Right lobe of liver (tissue), 4 donors: ENCODE measurements at regions not wholly inside any gene's neighbourhood (a gene's known extent, or its start where the extent isn't known, plus 50 kb on each side); places are given as distances from the start of the nearest gene placed in this dataset.
"Not testable (repeated sequence)": the region's sequence is repeated elsewhere in the genome, so short reads cannot be mapped to it uniquely, and the experiment has no call there.

Experiments used
- POLR2A ChIP-seq: fragments of 450-650 bp; IDR thresholded peaks from one replicate; pipeline ENCODE4 v1.6.1; 2017; ENCODE audit warnings: antibody characterized with exemption, mild to moderate bottlenecking
- TF ChIP-seq, protein P1 (sequence below), 4 donors: fragments of 200-600 bp in 3 of 4; fragments of 450-650 bp in 1 of 4; IDR thresholded peaks; one replicate each; pipeline versions ENCODE4 v1.5.1 to v1.8.0; 2016 to 2022; ENCODE audit warnings: antibody characterized with exemption in 4 of 4, mild to moderate bottlenecking in 2 of 4
- donor health status: DM: no; HTN: no; CAD: no.
- donor health status: DM: no; HTN: no; CAD: no.
- donor health status: DM: no; HTN: yes; CAD: no.

- TF ChIP-seq POLR2A, result not testable (repeated sequence)
- TF ChIP-seq, protein P1, sequence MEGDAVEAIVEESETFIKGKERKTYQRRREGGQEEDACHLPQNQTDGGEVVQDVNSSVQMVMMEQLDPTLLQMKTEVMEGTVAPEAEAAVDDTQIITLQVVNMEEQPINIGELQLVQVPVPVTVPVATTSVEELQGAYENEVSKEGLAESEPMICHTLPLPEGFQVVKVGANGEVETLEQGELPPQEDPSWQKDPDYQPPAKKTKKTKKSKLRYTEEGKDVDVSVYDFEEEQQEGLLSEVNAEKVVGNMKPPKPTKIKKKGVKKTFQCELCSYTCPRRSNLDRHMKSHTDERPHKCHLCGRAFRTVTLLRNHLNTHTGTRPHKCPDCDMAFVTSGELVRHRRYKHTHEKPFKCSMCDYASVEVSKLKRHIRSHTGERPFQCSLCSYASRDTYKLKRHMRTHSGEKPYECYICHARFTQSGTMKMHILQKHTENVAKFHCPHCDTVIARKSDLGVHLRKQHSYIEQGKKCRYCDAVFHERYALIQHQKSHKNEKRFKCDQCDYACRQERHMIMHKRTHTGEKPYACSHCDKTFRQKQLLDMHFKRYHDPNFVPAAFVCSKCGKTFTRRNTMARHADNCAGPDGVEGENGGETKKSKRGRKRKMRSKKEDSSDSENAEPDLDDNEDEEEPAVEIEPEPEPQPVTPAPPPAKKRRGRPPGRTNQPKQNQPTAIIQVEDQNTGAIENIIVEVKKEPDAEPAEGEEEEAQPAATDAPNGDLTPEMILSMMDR (IDR thresholded peaks at IDR 0.05), result not testable (repeated sequence)
Observed at GRCh38 chr5:96103829-96104228, 142.2 kb upstream of the ELL2 start.
